Panc1 (cell line): ENCODE measurements at regions not wholly inside any gene's neighbourhood (a gene's known extent, or its start where the extent isn't known, plus 50 kb on each side); places are given as distances from the start of the nearest gene placed in this dataset.

Experiments used
- ATAC-seq: fragments of 200-7000 bp; cut with Tn5 transposase; 2 replicates; pipeline ENCODE4 v1.9.1; 2020; ENCODE audit warnings: mild to moderate bottlenecking, moderate library complexity
- BruUV-seq: library from RNA; stranded (reverse); fragments of 400-500 nt; replicated peaks from 2 replicates; lab custom pipeline; 2021; lab: Mats Ljungman, UMichigan
- CTCF ChIA-PET: fragments of 300-600 bp; sonication (Branson Sonifier 250); formaldehyde crosslinking; loops from one replicate; lab custom pipeline; 2022; ENCODE audit warnings: antibody characterized with exemption; lab: Charles Lee
- POLR2A ChIA-PET: fragments of 300-600 bp; sonication (Branson Sonifier 250); formaldehyde crosslinking; loops from one replicate; lab custom pipeline; 2022; ENCODE audit warnings: antibody characterized with exemption; lab: Charles Lee
- DNase-seq: peaks from one replicate; pipeline ENCODE4 v3.0.0-alpha.2; 2010; ENCODE audit warnings: low read depth, low spot score
- H3K27ac ChIP-seq: 2 replicates; pipeline ENCODE4 v1.5.1; 2011; ENCODE audit warnings: mild to moderate bottlenecking, low read length, inconsistent platforms
- H3K27me3 ChIP-seq: fragments of 200-500 bp; sonication (Bioruptor generic); 2 replicates; pipeline ENCODE4 v1.6.0; 2014; ENCODE audit warnings: low read length, inconsistent platforms; ENCODE audit not compliant: control insufficient read depth, insufficient read depth
- H3K36me3 ChIP-seq: fragments of 200-500 bp; sonication (Bioruptor generic); 2 replicates; pipeline ENCODE4 v1.5.1; 2014; ENCODE audit warnings: inconsistent platforms, mild to moderate bottlenecking, low read length, moderate library complexity; ENCODE audit not compliant: control insufficient read depth, insufficient read depth
- H3K4me1 ChIP-seq: 2 replicates; pipeline ENCODE4 v1.5.1; 2011; ENCODE audit warnings: inconsistent platforms, mild to moderate bottlenecking, low read length, moderate library complexity; ENCODE audit not compliant: control insufficient read depth, insufficient read depth
- H3K4me3 ChIP-seq, 2 experiments: 2 replicates each; pipeline ENCODE4 v1.5.1; 2011 to 2012; ENCODE audit warnings: low read depth in 2 of 2, low read length in 2 of 2, mild to moderate bottlenecking in 2 of 2, inconsistent platforms in 1 of 2, moderate library complexity in 1 of 2
- H3K9me3 ChIP-seq: fragments of 200-500 bp; sonication (Bioruptor generic); 2 replicates; pipeline ENCODE4 v1.5.1; 2014; ENCODE audit warnings: low read depth, mild to moderate bottlenecking, inconsistent platforms, low read length, moderate library complexity; ENCODE audit not compliant: control insufficient read depth, insufficient read depth
- POLR2AphosphoS5 ChIP-seq: IDR thresholded peaks from 2 replicates; pipeline ENCODE4 v1.6.1; 2012; ENCODE audit warnings: mild to moderate bottlenecking, low read depth, low read length, moderate library complexity
- SIN3A ChIP-seq: IDR thresholded peaks from 2 replicates; pipeline ENCODE4 v1.6.1; 2012; ENCODE audit warnings: low read depth, mild to moderate bottlenecking, low read length, moderate library complexity, borderline replicate concordance; ENCODE audit not compliant: insufficient read depth
- TCF7L2 ChIP-seq: IDR thresholded peaks from 2 replicates; pipeline ENCODE4 v1.6.1; 2011; ENCODE audit warnings: mild to moderate bottlenecking, low read depth, low read length, inconsistent platforms
- in situ Hi-C: cut with HindIII; loops from 2 replicates; pipeline ENCODE4 v1.10.0; 2016; ENCODE audit warnings: low sequenced_read_pairs, low pct_unique_long_range_greater_than_20kb
- intact Hi-C: fragments of 100-400 bp; cut with micrococcal nuclease; formaldehyde crosslinking; loops from one replicate; pipeline ENCODE4 v1.10.0; 2022; ENCODE audit not compliant: unreplicated experiment
- TF ChIP-seq, protein P1 (sequence below): fragments of 450-650 bp; IDR thresholded peaks from 2 replicates; pipeline ENCODE4 v1.5.1; 2017; ENCODE audit warnings: mild to moderate bottlenecking
- TF ChIP-seq, protein P2 (sequence below), 2 experiments: IDR thresholded peaks; 2 replicates each; pipeline ENCODE4 v1.6.1; 2011 to 2012; ENCODE audit warnings: low read depth in 2 of 2, control low read depth in 1 of 2, low read length in 1 of 2, mild to moderate bottlenecking in 1 of 2, moderate library complexity in 1 of 2; ENCODE audit not compliant: insufficient read depth in 1 of 2

DNA sequence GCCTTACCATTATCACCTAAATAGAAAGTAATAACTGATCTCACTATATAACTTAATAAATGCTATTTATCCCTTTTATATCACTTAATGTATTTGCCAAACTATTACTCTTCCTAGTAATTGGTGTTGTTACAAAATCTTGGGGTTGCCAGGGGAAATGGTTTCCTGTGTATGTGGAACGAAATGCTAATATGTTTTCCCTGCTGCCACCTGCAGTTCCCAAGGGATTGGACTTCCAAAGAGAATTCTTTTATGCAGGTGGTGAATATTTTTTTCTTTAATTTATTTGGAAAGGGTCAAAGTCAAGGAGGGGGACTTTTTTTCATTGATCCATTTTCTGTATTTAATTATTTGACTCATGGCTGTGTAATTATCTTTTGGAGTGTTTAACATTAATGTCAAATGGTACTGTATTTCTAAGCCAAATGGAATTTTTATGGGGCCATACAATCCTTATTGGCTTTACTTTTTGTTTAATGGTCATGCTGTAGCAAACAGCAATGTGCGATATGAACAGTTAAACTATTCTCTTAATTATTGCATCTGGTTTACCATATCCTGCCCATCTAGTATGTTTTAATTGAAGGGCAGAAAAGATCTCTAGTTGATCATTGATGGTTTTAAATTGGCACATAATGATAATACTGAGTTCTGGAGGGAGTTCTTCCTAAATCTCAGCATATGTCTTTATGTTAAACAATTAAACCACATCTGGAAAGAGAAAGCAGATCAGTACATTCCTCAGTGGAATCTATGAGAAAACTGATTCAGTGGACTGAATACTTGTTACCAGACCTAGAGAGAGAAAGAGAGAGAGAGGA, 486.3 kb downstream of the TTLL7 start:
- Histone ChIP-seq H3K27ac (no peak overlapping the region), H3K27me3 (no peaks in the 10 kb centered on the region), H3K4me3 (no peak overlapping the region), H3K9me3 (no peaks in the 10 kb centered on the region), H3K4me1 (no peaks in the 10 kb centered on the region), H3K36me3 (no peaks in the 10 kb centered on the region)
- TF ChIP-seq POLR2AphosphoS5 (no peak), SIN3A (no peak), TCF7L2 (no peak)
- TF ChIP-seq, protein P1, sequence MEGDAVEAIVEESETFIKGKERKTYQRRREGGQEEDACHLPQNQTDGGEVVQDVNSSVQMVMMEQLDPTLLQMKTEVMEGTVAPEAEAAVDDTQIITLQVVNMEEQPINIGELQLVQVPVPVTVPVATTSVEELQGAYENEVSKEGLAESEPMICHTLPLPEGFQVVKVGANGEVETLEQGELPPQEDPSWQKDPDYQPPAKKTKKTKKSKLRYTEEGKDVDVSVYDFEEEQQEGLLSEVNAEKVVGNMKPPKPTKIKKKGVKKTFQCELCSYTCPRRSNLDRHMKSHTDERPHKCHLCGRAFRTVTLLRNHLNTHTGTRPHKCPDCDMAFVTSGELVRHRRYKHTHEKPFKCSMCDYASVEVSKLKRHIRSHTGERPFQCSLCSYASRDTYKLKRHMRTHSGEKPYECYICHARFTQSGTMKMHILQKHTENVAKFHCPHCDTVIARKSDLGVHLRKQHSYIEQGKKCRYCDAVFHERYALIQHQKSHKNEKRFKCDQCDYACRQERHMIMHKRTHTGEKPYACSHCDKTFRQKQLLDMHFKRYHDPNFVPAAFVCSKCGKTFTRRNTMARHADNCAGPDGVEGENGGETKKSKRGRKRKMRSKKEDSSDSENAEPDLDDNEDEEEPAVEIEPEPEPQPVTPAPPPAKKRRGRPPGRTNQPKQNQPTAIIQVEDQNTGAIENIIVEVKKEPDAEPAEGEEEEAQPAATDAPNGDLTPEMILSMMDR: no peak; the same call in 1 of the 2 replicates
- TF ChIP-seq, protein P2, sequence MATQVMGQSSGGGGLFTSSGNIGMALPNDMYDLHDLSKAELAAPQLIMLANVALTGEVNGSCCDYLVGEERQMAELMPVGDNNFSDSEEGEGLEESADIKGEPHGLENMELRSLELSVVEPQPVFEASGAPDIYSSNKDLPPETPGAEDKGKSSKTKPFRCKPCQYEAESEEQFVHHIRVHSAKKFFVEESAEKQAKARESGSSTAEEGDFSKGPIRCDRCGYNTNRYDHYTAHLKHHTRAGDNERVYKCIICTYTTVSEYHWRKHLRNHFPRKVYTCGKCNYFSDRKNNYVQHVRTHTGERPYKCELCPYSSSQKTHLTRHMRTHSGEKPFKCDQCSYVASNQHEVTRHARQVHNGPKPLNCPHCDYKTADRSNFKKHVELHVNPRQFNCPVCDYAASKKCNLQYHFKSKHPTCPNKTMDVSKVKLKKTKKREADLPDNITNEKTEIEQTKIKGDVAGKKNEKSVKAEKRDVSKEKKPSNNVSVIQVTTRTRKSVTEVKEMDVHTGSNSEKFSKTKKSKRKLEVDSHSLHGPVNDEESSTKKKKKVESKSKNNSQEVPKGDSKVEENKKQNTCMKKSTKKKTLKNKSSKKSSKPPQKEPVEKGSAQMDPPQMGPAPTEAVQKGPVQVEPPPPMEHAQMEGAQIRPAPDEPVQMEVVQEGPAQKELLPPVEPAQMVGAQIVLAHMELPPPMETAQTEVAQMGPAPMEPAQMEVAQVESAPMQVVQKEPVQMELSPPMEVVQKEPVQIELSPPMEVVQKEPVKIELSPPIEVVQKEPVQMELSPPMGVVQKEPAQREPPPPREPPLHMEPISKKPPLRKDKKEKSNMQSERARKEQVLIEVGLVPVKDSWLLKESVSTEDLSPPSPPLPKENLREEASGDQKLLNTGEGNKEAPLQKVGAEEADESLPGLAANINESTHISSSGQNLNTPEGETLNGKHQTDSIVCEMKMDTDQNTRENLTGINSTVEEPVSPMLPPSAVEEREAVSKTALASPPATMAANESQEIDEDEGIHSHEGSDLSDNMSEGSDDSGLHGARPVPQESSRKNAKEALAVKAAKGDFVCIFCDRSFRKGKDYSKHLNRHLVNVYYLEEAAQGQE (IDR thresholded peaks at IDR 0.05; ENCODE audit: insufficient read depth in 1 of 2, low read depth in 2 of 2, low read length in 1 of 2): no peak
- intact Hi-C loops (no loop called here), in situ Hi-C loops (no loop called here)
- ATAC-seq (no peak), DNase-seq (no peak)
- no TSS peak for BruUV-seq
- POLR2A ChIA-PET: no interaction called here
- CTCF ChIA-PET: no interaction called here

DNA sequence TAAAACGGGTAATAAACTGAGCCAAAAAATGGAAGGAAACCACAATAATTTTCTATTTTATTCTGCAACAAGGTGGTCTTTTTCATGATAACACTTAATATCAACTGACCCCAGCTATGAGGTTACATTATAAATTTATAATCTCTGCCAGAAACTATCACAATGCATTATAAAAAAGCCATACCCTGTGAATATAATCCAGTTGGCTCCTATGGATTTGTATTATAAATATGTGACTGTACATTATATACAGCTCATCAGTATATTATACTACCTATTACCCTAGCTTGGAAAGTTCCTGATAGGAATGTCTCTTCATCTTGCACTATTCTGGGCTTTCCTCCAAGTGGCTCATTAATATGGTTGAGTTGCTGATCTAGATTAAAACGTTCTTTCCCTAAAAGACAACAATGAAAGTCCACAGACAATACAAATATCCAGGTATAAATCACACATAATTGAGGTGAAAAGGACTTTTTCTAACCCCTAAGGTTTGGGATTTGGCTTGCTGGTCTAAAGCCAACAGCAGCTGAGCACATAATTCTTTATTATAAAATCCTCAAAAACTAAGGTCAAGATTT, 487.7 kb downstream of the TTLL7 start:
- in situ Hi-C loops (no loop called here), intact Hi-C loops (no loop called here)
- no TSS peak for BruUV-seq
- H3K27me3 ChIP-seq: no peaks in the 10 kb centered on the region
- ChIA-PET CTCF (no interaction called here), POLR2A (interaction anchor here (0.6 kb wide), 1 partner anchor 940 kb away, joined by 3 read pairs; no protein-coding TSS in a partner anchor)
- H3K36me3 ChIP-seq: no peaks in the 10 kb centered on the region
- H3K4me3 ChIP-seq: no peak overlapping the region
- H3K4me1 ChIP-seq: no peaks in the 10 kb centered on the region
- no peak for DNase-seq
- ATAC-seq: no peak
- H3K27ac ChIP-seq: no peak overlapping the region
- no peaks in the 10 kb centered on the region for H3K9me3 ChIP-seq
- TF ChIP-seq SIN3A: no peak
- no peak for TF ChIP-seq POLR2AphosphoS5
- TF ChIP-seq, protein P2 (IDR thresholded peaks at IDR 0.05; ENCODE audit: insufficient read depth in 1 of 2, low read depth in 2 of 2, low read length in 1 of 2): no peak
